ENCODE measurements at regions not wholly inside any gene's neighbourhood (a gene's known extent, or its start where the extent isn't known, plus 50 kb on each side); places are given as distances from the start of the nearest gene placed in this dataset.

DNA sequence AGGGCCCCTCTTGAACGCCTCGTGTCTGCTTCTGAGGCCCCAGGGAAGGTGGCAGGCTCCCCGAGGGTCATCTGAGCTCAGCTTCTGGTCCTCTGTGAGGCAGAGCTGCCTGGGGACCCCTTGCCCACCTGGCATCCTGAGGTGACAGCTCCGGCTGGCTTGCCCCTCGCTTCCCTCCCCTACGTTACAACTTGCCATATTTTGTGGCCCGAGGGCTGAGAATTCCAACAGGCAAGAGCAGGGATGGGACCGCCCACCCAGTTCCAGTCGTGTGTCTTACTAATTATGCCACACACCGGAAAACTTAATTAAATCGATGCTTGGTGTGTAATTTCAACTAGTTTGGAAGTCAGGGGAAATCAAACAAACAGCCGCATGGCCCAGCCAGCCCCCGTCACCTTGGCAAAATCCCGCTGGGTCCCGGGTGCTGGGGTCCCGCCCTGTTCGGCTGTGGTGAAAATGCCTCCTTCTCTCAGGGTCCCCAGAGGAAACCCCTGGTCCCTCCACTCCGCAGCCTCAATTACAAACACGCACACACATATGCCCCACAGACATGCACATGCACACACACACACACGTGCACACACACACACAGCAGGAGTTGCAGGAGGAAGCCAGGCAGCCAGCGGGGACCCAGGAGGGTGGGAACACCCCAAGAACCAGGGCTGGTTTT lies 221.0 kb upstream of the IER5L start:
- TF ChIP-seq, protein P1, sequence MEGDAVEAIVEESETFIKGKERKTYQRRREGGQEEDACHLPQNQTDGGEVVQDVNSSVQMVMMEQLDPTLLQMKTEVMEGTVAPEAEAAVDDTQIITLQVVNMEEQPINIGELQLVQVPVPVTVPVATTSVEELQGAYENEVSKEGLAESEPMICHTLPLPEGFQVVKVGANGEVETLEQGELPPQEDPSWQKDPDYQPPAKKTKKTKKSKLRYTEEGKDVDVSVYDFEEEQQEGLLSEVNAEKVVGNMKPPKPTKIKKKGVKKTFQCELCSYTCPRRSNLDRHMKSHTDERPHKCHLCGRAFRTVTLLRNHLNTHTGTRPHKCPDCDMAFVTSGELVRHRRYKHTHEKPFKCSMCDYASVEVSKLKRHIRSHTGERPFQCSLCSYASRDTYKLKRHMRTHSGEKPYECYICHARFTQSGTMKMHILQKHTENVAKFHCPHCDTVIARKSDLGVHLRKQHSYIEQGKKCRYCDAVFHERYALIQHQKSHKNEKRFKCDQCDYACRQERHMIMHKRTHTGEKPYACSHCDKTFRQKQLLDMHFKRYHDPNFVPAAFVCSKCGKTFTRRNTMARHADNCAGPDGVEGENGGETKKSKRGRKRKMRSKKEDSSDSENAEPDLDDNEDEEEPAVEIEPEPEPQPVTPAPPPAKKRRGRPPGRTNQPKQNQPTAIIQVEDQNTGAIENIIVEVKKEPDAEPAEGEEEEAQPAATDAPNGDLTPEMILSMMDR (IDR thresholded peaks at IDR 0.05), result no peak
- Histone ChIP-seq H3K27ac (no peak overlapping the region), H3K4me3 (no peak overlapping the region)
- DNase-seq (ENCODE audit: low spot score), result no peak

DNA sequence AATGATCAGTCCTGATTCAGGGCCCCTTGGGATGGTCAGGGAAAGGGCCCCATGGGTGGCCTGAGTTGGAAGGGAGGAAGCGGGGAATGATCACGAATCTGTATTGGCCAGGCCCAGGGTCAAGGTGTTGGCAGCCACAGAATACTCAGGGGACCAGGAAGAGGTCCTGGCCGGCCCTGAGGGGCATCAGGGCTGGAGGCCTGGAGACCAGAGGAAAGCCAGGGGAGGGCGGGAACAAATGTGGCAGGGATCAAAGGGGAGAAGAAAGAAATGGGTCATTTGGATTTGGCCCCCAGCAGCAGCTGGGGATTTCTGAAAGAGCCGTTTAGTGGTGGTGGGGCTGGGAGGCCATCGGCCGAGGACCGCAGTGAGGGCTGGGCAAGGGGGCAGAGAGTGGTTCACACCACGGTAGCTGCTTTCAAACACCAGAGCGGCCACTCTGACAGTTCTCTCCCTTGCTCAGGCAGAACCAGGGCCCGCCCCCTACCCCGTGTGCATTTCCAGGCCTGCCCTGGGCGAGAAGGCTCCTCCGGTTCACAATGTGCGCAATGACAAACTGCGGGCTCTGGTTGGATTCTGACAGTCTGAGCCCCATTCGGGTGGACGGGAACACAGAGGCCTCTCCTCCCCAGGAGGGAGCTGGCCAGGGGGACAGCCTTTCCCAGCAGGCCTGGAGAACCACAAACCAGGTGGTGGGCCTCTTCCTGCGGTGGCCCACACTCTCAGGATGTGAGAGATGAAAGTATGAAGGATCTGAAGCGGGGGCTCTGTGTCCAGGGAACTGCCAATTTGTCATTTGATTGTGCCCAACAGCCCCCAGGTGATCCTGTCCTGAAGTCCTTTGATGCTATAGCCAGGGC lies 220.3 kb upstream of the IER5L start:
- no peak for DNase-seq (ENCODE audit: low spot score)
- TF ChIP-seq, protein P1 (IDR thresholded peaks at IDR 0.05), result no peak
- H3K4me3 ChIP-seq, result no peak overlapping the region

DNA sequence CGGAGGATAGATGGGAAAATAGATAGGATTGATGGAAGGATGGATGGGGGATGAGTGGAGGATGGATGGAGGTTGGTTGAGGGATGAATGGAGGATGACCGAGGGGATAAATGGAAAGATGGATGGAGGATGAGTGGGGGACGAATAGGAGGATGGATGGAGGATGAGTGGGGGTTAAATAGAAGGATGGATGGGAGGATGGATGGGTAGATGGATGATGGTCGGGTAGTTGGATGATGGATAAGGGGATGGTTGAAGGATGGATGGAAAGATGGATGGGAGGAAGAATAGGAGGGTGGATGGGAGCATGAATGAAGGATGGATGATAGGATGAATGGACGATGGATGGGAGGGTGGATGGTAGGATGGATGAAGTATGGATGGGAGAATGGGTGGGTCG lies 219.3 kb upstream of the IER5L start:
- Histone ChIP-seq H3K27ac (no peak overlapping the region), H3K4me3 (no peak overlapping the region)
- TF ChIP-seq, protein P1 (IDR thresholded peaks at IDR 0.05), result no peak
- no peak for DNase-seq (ENCODE audit: low spot score)

More for the DNA sequence above, 220.3 kb upstream of the IER5L start:
- H3K27ac ChIP-seq, result no peak overlapping the region

DNA sequence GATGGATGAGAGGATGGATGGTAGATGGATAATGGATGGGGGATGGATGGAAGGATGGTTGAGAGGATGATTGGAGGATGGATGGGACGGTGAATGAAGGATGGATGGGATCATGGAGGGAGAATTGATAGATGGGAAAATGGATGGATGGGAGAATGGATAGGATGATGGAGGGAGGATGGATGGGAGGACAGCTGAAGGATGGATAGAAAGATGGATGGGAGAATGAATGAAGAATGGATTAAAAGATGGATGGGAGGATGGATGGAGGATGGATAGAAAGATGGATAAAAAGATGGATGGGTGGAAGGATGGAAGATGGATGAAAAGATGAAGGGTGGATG lies 218.3 kb upstream of the IER5L start:
- H3K4me3 ChIP-seq, result no peak overlapping the region
- TF ChIP-seq, protein P1 (IDR thresholded peaks at IDR 0.05), result no peak
- no peak for DNase-seq (ENCODE audit: low spot score)
- H3K27ac ChIP-seq, result no peak overlapping the region

DNA sequence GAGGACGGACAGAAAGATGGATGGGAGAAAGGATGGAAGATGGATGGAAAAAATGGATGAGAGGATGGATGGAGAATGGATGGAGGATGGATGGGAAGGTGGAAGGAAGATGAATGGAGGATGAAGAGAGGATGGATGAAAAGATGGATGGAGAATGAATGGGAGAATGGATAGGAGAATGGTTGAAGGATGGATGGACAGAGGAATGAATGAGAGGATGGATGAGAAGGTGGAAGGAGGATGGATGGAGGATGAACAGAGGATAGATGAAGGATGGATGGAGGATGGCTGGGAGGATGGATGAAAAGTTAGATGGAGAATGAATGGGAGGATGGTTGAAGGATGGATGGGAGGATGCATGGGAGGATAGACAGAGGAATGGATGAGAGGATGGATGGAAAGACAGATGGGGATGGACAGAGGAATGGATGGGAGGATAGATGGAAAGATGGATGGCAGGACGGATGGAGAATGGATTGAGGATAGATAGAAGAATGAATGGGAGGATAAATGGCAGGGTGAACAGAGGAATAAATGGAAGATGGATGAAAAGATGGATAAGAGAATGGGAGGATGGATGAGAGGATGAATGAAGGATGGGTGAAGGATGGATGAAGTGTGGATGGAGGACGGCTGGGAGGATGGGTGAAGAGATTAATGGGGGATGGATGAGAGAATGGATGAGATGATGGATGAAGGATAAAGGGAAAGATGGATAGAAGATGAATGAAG lies 217.7 kb upstream of the IER5L start:
- Histone ChIP-seq H3K27ac (no peak overlapping the region), H3K4me3 (no peak overlapping the region)
- DNase-seq (ENCODE audit: low spot score), result no peak
- TF ChIP-seq, protein P1 (IDR thresholded peaks at IDR 0.05), result no peak

DNA sequence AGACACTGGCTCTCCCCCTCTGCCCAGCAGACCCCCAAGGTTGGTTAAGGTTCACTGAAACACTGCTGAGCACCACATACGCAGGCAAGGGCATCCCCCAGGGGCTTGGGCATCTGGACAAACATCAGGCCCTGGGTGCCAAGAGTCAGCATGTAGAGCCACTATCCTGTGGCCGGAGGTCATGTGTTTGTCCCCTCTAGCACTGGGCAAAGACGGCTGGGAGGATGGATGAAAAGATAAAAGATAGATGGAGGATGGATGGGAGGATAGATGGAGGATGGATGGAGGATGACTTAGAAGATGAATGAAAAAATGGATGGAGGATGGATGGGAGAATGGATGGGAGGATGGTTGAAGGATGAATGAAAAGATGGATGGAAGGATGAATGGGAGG lies 216.8 kb upstream of the IER5L start:
- TF ChIP-seq, protein P1 (IDR thresholded peaks at IDR 0.05), result no peak
- H3K4me3 ChIP-seq, result no peak overlapping the region
- no peak overlapping the region for H3K27ac ChIP-seq
- no peak for DNase-seq (ENCODE audit: low spot score)

Data from coronary artery (tissue), 2 donors.